Neural progenitor cell (in vitro differentiated cells): ENCODE measurements at regions not wholly inside any gene's neighbourhood (a gene's known extent, or its start where the extent isn't known, plus 50 kb on each side); places are given as distances from the start of the nearest gene placed in this dataset.

Experiments
- CTCF ChIP-seq: fragments of 200-600 bp; sonication (generic); IDR thresholded peaks from 2 replicates; pipeline ENCODE4 v1.5.1; 2017; ENCODE audit warnings: antibody characterized with exemption, mild to moderate bottlenecking
- EZH2 ChIP-seq: fragments of 200-600 bp; sonication (generic); IDR thresholded peaks from 2 replicates; pipeline ENCODE4 v1.6.1; 2017; ENCODE audit warnings: antibody characterized with exemption, mild to moderate bottlenecking, moderate library complexity
- EZH2phosphoT487 ChIP-seq: fragments of 200-600 bp; sonication (generic); IDR thresholded peaks from 2 replicates; pipeline ENCODE4 v1.6.1; 2017; ENCODE audit warnings: antibody characterized with exemption

- TF ChIP-seq CTCF = no peak
- no peak for TF ChIP-seq EZH2
- TF ChIP-seq EZH2phosphoT487 = no peak
These were observed 534.8 kb upstream of the NCAM2 start for GRCh38 chr21:20463362-20463761.
